HCT116 (cell line): ENCODE measurements at regions not wholly inside any gene's neighbourhood (a gene's known extent, or its start where the extent isn't known, plus 50 kb on each side); places are given as distances from the start of the nearest gene placed in this dataset.

Experiments used
- EZH2 ChIP-seq: fragments of 200-600 bp; sonication (generic); IDR thresholded peaks from 2 replicates; pipeline ENCODE4 v1.6.1; 2017; ENCODE audit warnings: antibody characterized with exemption, mixed run types
- EZH2phosphoT487 ChIP-seq: fragments of 200-600 bp; IDR thresholded peaks from 2 replicates; pipeline ENCODE4 v1.6.1; 2018; ENCODE audit warnings: antibody characterized with exemption, borderline replicate concordance
- POLR2A ChIP-seq: IDR thresholded peaks from 2 replicates; pipeline ENCODE4 v1.7.0; 2011; ENCODE audit warnings: borderline replicate concordance; ENCODE audit not compliant: insufficient read depth, insufficient read length; ENCODE audit errors: extremely low read depth
- SRF ChIP-seq: IDR thresholded peaks from 2 replicates; pipeline ENCODE4 v1.6.1; 2012; ENCODE audit warnings: low read depth
- TF ChIP-seq, protein P1 (sequence below), 3 experiments: fragments of 200-600 bp in 1 of 3; sonication (generic) in 1 of 3; IDR thresholded peaks in 2 of 3; conservative IDR thresholded peaks in 1 of 3; 2 replicates each; pipeline ENCODE4 v1.5.1; 2012 to 2017; ENCODE audit warnings: low read depth in 2 of 3, low read length in 2 of 3, antibody characterized with exemption in 1 of 3, borderline replicate concordance in 1 of 3, control low read depth in 1 of 3, mild to moderate bottlenecking in 1 of 3, mixed read lengths in 1 of 3, mixed run types in 1 of 3, moderate library complexity in 1 of 3; ENCODE audit not compliant: insufficient read depth in 1 of 3
- TF ChIP-seq, protein P2 (sequence below): IDR thresholded peaks from 2 replicates; pipeline ENCODE4 v1.6.1; 2011; ENCODE audit warnings: mild to moderate bottlenecking, low read length, moderate library complexity; ENCODE audit not compliant: insufficient replicate concordance; ENCODE audit errors: extremely low read depth

DNA sequence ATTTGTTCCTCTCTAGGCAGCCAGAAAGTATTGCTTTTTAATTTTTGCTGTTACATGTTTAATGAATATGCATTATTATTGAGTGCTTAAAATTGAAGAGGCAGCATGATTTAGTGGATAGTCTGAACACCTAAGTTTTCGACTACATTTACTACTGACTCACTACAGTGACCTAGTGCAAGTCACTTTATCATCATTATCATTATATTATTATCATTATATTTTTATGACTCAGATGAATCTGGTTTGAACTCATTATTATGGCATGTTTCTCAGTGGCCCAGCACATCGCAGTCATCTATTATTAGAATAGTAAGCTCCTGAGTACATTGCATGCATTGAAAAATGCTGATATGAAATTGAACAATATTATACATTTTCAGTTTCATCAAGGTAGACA is 351.2 kb upstream of the PRR20A start:
- TF ChIP-seq SRF (no peak), EZH2 (no peak), EZH2phosphoT487 (no peak), POLR2A (no peak)
- TF ChIP-seq, protein P1, sequence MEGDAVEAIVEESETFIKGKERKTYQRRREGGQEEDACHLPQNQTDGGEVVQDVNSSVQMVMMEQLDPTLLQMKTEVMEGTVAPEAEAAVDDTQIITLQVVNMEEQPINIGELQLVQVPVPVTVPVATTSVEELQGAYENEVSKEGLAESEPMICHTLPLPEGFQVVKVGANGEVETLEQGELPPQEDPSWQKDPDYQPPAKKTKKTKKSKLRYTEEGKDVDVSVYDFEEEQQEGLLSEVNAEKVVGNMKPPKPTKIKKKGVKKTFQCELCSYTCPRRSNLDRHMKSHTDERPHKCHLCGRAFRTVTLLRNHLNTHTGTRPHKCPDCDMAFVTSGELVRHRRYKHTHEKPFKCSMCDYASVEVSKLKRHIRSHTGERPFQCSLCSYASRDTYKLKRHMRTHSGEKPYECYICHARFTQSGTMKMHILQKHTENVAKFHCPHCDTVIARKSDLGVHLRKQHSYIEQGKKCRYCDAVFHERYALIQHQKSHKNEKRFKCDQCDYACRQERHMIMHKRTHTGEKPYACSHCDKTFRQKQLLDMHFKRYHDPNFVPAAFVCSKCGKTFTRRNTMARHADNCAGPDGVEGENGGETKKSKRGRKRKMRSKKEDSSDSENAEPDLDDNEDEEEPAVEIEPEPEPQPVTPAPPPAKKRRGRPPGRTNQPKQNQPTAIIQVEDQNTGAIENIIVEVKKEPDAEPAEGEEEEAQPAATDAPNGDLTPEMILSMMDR (IDR thresholded peaks at IDR 0.05 in 2 of 3, conservative IDR thresholded peaks at IDR 0.05 in 1 of 3; ENCODE audit: borderline replicate concordance in 1 of 3, insufficient read depth in 1 of 3, low read depth in 2 of 3, low read length in 2 of 3) = no peak
- TF ChIP-seq, protein P2, sequence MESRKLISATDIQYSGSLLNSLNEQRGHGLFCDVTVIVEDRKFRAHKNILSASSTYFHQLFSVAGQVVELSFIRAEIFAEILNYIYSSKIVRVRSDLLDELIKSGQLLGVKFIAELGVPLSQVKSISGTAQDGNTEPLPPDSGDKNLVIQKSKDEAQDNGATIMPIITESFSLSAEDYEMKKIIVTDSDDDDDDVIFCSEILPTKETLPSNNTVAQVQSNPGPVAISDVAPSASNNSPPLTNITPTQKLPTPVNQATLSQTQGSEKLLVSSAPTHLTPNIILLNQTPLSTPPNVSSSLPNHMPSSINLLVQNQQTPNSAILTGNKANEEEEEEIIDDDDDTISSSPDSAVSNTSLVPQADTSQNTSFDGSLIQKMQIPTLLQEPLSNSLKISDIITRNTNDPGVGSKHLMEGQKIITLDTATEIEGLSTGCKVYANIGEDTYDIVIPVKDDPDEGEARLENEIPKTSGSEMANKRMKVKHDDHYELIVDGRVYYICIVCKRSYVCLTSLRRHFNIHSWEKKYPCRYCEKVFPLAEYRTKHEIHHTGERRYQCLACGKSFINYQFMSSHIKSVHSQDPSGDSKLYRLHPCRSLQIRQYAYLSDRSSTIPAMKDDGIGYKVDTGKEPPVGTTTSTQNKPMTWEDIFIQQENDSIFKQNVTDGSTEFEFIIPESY = no peak
